Neuronal stem cell (in vitro differentiated cells): ENCODE measurements at regions not wholly inside any gene's neighbourhood (a gene's known extent, or its start where the extent isn't known, plus 50 kb on each side); places are given as distances from the start of the nearest gene placed in this dataset.

Source experiments
- DNase-seq: peaks from one replicate; pipeline ENCODE4 v3.0.0-alpha.2; 2013; ENCODE audit warnings: low spot score
- H2AFZ ChIP-seq: one replicate; pipeline ENCODE4 v1.6.1; 2013; ENCODE audit warnings: mild to moderate bottlenecking, low read length, inconsistent platforms
- H2AK5ac ChIP-seq: 2 replicates; pipeline ENCODE4 v1.6.1; 2013; ENCODE audit warnings: low read depth, mild to moderate bottlenecking, inconsistent platforms, low read length, moderate library complexity, mixed read lengths
- H2BK120ac ChIP-seq: 2 replicates; pipeline ENCODE4 v1.6.1; 2013; ENCODE audit warnings: low read depth, mild to moderate bottlenecking, inconsistent platforms, low read length, moderate library complexity, mixed read lengths
- H2BK12ac ChIP-seq: one replicate; pipeline ENCODE4 v1.6.1; 2013; ENCODE audit warnings: low read length, inconsistent platforms
- H2BK15ac ChIP-seq: 2 replicates; pipeline ENCODE4 v1.6.1; 2013; ENCODE audit warnings: mild to moderate bottlenecking, low read length, inconsistent platforms, mixed read lengths
- H2BK5ac ChIP-seq: one replicate; pipeline ENCODE4 v1.6.1; 2013; ENCODE audit warnings: inconsistent platforms, mild to moderate bottlenecking, low read length, moderate library complexity
- H3K14ac ChIP-seq: one replicate; pipeline ENCODE4 v1.6.1; 2013; ENCODE audit warnings: low read length, inconsistent platforms
- H3K18ac ChIP-seq: 2 replicates; pipeline ENCODE4 v1.6.1; 2013; ENCODE audit warnings: low read length, inconsistent platforms
- H3K23ac ChIP-seq: 2 replicates; pipeline ENCODE4 v1.6.1; 2013; ENCODE audit warnings: low read depth, mild to moderate bottlenecking, mixed read lengths, low read length, inconsistent platforms; ENCODE audit not compliant: poor library complexity
- H3K27ac ChIP-seq: replicated peaks from 3 replicates; pipeline ENCODE4 v1.5.1; 2013; ENCODE audit warnings: low read length, inconsistent platforms
- H3K27me3 ChIP-seq, 3 experiments: 2 replicates each; pipeline ENCODE4 v1.6.1; 2013; ENCODE audit warnings: low read length in 3 of 3, mild to moderate bottlenecking in 2 of 3, inconsistent platforms in 1 of 3, low read depth in 1 of 3, mixed read lengths in 1 of 3, moderate library complexity in 1 of 3; ENCODE audit not compliant: control insufficient read depth in 3 of 3, insufficient read depth in 3 of 3
- H3K36me3 ChIP-seq, 2 donors: replicated peaks in 1 of 2; 2 replicates each; pipeline ENCODE4 v1.6.1; 2013; ENCODE audit warnings: low read length in 2 of 2; ENCODE audit not compliant: control insufficient read depth in 2 of 2, insufficient read depth in 2 of 2
- H3K4ac ChIP-seq: 2 replicates; pipeline ENCODE4 v1.6.1; 2013; ENCODE audit warnings: inconsistent platforms, mild to moderate bottlenecking, low read length, moderate library complexity
- H3K4me1 ChIP-seq, 2 donors: 1 replicate in 1 of 2; 2 replicates in 1 of 2; pipeline ENCODE4 v1.6.1; 2013; ENCODE audit warnings: low read length in 2 of 2, low read depth in 1 of 2; ENCODE audit not compliant: control insufficient read depth in 2 of 2, insufficient read depth in 1 of 2
- H3K4me2 ChIP-seq: one replicate; pipeline ENCODE4 v1.6.1; 2013; ENCODE audit warnings: mild to moderate bottlenecking, low read length, inconsistent platforms; ENCODE audit not compliant: insufficient read depth, poor library complexity, severe bottlenecking
- H3K4me3 ChIP-seq, 2 donors: 2 replicates each; pipeline ENCODE4 v1.5.1; 2013; ENCODE audit warnings: low read length in 2 of 2, mild to moderate bottlenecking in 2 of 2, inconsistent platforms in 1 of 2, moderate library complexity in 1 of 2
- H3K79me1 ChIP-seq: one replicate; pipeline ENCODE4 v1.6.1; 2013; ENCODE audit warnings: low read depth, mild to moderate bottlenecking, inconsistent platforms, low read length, moderate library complexity
- H3K9ac ChIP-seq: one replicate; pipeline ENCODE4 v1.6.1; 2013; ENCODE audit warnings: mild to moderate bottlenecking, low read depth, low read length, inconsistent platforms; ENCODE audit not compliant: poor library complexity
- H3K9me3 ChIP-seq, 2 donors: replicated peaks in 1 of 2; 2 replicates each; pipeline versions ENCODE3 to v1.6.1; 2013; ENCODE audit warnings: low read length in 2 of 2, mild to moderate bottlenecking in 2 of 2, inconsistent platforms in 1 of 2, low read depth in 1 of 2, mixed read lengths in 1 of 2, moderate library complexity in 1 of 2; ENCODE audit not compliant: control insufficient read depth in 2 of 2, insufficient read depth in 1 of 2
- H4K8ac ChIP-seq: one replicate; pipeline ENCODE4 v1.6.1; 2013; ENCODE audit warnings: low read depth, mild to moderate bottlenecking, inconsistent platforms, low read length, moderate library complexity
- H4K91ac ChIP-seq: one replicate; pipeline ENCODE4 v1.6.1; 2013; ENCODE audit warnings: low read length, low read depth, mild to moderate bottlenecking, inconsistent platforms; ENCODE audit not compliant: poor library complexity
- WGBS, 2 donors: extraction: QIAGEN DNeasy Blood & Tissue Kit; methylation state at CpG; one replicate each; pipeline ENCODE4 v1.1.7; 2013; ENCODE audit warnings: missing lambda C conversion rate in 2 of 2, mixed read lengths in 1 of 2; ENCODE audit not compliant: insufficient read length in 2 of 2, insufficient replicate concordance in 1 of 2; ENCODE audit errors: extremely low coverage in 2 of 2; 5-methylcytosine and 5-hydroxymethylcytosine counted together

GRCh38 chr11:29300420-29300819, 716.4 kb downstream of the KCNA4 start:
- no peak overlapping the region for H3K18ac ChIP-seq
- H3K36me3 ChIP-seq, result no peaks in the 10 kb centered on the region
- no peak overlapping the region for H3K9ac ChIP-seq
- DNase-seq, result no peak
- no peak overlapping the region for H3K4ac ChIP-seq
- H3K4me1 ChIP-seq, result no peaks in the 10 kb centered on the region
- H4K91ac ChIP-seq, result no peak overlapping the region
- H2BK15ac ChIP-seq, result no peak overlapping the region
- H4K8ac ChIP-seq, result no peak overlapping the region
- H2BK12ac ChIP-seq, result no peak overlapping the region
- H3K9me3 ChIP-seq, result no peaks in the 10 kb centered on the region
- no peaks in the 10 kb centered on the region for H3K79me1 ChIP-seq
- no peak overlapping the region for H2BK120ac ChIP-seq
- H2BK5ac ChIP-seq, result no peak overlapping the region
- no peak overlapping the region for H3K14ac ChIP-seq
- no peak overlapping the region for H3K4me3 ChIP-seq
- no peaks in the 10 kb centered on the region for H3K27me3 ChIP-seq
- WGBS, 2 donors, result no CpG with 5 or more reads among the region's 3 CpGs
- no peak overlapping the region for H3K4me2 ChIP-seq
- H2AFZ ChIP-seq, result no peak overlapping the region
- H3K27ac ChIP-seq, result no peak overlapping the region
- no peak overlapping the region for H2AK5ac ChIP-seq
- H3K23ac ChIP-seq, result no peak overlapping the region

- Histone ChIP-seq H2BK12ac (no peak overlapping the region), H4K8ac (no peak overlapping the region), H3K79me1 (no peaks in the 10 kb centered on the region), H3K9ac (no peak overlapping the region), H3K36me3 (no peaks in the 10 kb centered on the region), H2AK5ac (no peak overlapping the region), H3K4me2 (no peak overlapping the region), H2BK5ac (no peak overlapping the region), H2BK120ac (no peak overlapping the region), H3K4me1 (no peaks in the 10 kb centered on the region), H3K27ac (no peak overlapping the region), H2BK15ac (no peak overlapping the region), H3K4ac (no peak overlapping the region), H3K23ac (no peak overlapping the region), H3K9me3 (no peaks in the 10 kb centered on the region), H3K4me3 (no peak overlapping the region), H3K14ac (no peak overlapping the region), H3K27me3 (no peaks in the 10 kb centered on the region), H4K91ac (no peak overlapping the region), H2AFZ (no peak overlapping the region), H3K18ac (no peak overlapping the region)
- DNase-seq, result no peak
- no CpG with 5 or more reads among the region's 1 CpG for WGBS, 2 donors
These were observed 720.1 kb downstream of the KCNA4 start for GRCh38 chr11:29296680-29297079.

GRCh38 chr11:29293825-29294224, 723.0 kb downstream of the KCNA4 start:
- Histone ChIP-seq H3K9me3 (no peaks in the 10 kb centered on the region), H2BK12ac (no peak overlapping the region)

GRCh38 chr11:29282088-29282487, 734.7 kb downstream of the KCNA4 start:
- H3K4me1 ChIP-seq, result peaks cover 0 to 1% of the 10 kb centered on the region in 2 donors
- H2BK15ac ChIP-seq, result no peak overlapping the region
- H3K36me3 ChIP-seq, result no peaks in the 10 kb centered on the region
- no peak overlapping the region for H2AK5ac ChIP-seq
- H3K14ac ChIP-seq, result no peak overlapping the region
- no peaks in the 10 kb centered on the region for H3K27me3 ChIP-seq
- H3K27ac ChIP-seq, result no peak overlapping the region
- H4K8ac ChIP-seq, result no peak overlapping the region
- peak overlapping the region; percentile 22 for H2AFZ ChIP-seq
- no peak overlapping the region for H4K91ac ChIP-seq
- DNase-seq, result no peak
- H3K9ac ChIP-seq, result no peak overlapping the region
- H2BK120ac ChIP-seq, result no peak overlapping the region
- no peak overlapping the region for H3K4ac ChIP-seq
- no peak overlapping the region for H3K18ac ChIP-seq
- H3K4me2 ChIP-seq, result no peak overlapping the region
- no peak overlapping the region for H3K4me3 ChIP-seq
- H3K23ac ChIP-seq, result no peak overlapping the region
- H2BK5ac ChIP-seq, result no peak overlapping the region
- H2BK12ac ChIP-seq, result no peak overlapping the region
- H3K79me1 ChIP-seq, result no peaks in the 10 kb centered on the region
- WGBS, 2 donors, result no CpG with 5 or more reads among the region's 2 CpGs
- no peaks in the 10 kb centered on the region for H3K9me3 ChIP-seq

More at GRCh38 chr11:29293825-29294224, 723.0 kb downstream of the KCNA4 start:
- Histone ChIP-seq H3K23ac (no peak overlapping the region), H3K4ac (no peak overlapping the region), H3K27ac (no peak overlapping the region), H3K9ac (no peak overlapping the region), H2AFZ (peak overlapping the region; percentile 59), H2AK5ac (no peak overlapping the region), H2BK5ac (no peak overlapping the region), H2BK120ac (no peak overlapping the region), H3K4me1 (no peaks in the 10 kb centered on the region), H4K91ac (no peak overlapping the region), H3K36me3 (no peaks in the 10 kb centered on the region), H2BK15ac (no peak overlapping the region), H3K4me2 (no peak overlapping the region), H4K8ac (no peak overlapping the region), H3K14ac (no peak overlapping the region), H3K4me3 (no peak overlapping the region), H3K18ac (no peak overlapping the region), H3K27me3 (no peaks in the 10 kb centered on the region), H3K79me1 (no peaks in the 10 kb centered on the region)
- WGBS, 2 donors, result no CpG with 5 or more reads among the region's 3 CpGs
- no peak for DNase-seq
